ELR (cell line): ENCODE measurements at regions not wholly inside any gene's neighbourhood (a gene's known extent, or its start where the extent isn't known, plus 50 kb on each side); places are given as distances from the start of the nearest gene placed in this dataset.

Experiments used
- DNase-seq: peaks from one replicate; pipeline ENCODE4 v3.0.0-alpha.2; 2015; ENCODE audit warnings: low read depth

GRCh38 chr3:146655333-146655996 is 50.3 kb upstream of the PLSCR5 start:
- DNase-seq = no peak
